Hematopoietic multipotent progenitor cell treated with erythropoietin and hydrocortisone succinate and interleukin-3 and kit ligand, for 6 days (in vitro differentiated cells): ENCODE measurements at regions not wholly inside any gene's neighbourhood (a gene's known extent, or its start where the extent isn't known, plus 50 kb on each side); places are given as distances from the start of the nearest gene placed in this dataset.
"Not testable (repeated sequence)": the region's sequence is repeated elsewhere in the genome, so short reads cannot be mapped to it uniquely, and the experiment has no call there.

ENCODE experiments used
- DNase-seq: peaks from one replicate; pipeline ENCODE4 v3.0.0-alpha.2; 2015

- DNase-seq, result no peak
Measured at GRCh38 chr6:9057937-9058336, 622.6 kb upstream of the SLC35B3 start.

GRCh38 chr6:9056556-9056955 is 621.2 kb upstream of the SLC35B3 start:
- no peak for DNase-seq

- no peak for DNase-seq
Measured at GRCh38 chr6:9044426-9044825, 609.1 kb upstream of the SLC35B3 start.

GRCh38 chr6:9040718-9041117 is 605.4 kb upstream of the SLC35B3 start:
- DNase-seq, result no peak

GRCh38 chr6:9039258-9039657 is 603.9 kb upstream of the SLC35B3 start:
- DNase-seq, result no peak

GRCh38 chr6:9028086-9028485 is 592.7 kb upstream of the SLC35B3 start:
- no peak for DNase-seq

GRCh38 chr6:9025796-9026394 is 590.5 kb upstream of the SLC35B3 start:
- no peak for DNase-seq

GRCh38 chr6:9025228-9025627 is 589.9 kb upstream of the SLC35B3 start:
- no peak for DNase-seq

- not testable (repeated sequence) for DNase-seq
Measured at GRCh38 chr6:9024246-9024645, 588.9 kb upstream of the SLC35B3 start.

GRCh38 chr6:9020001-9020400 is 584.7 kb upstream of the SLC35B3 start:
- no peak for DNase-seq

- DNase-seq, result no peak
Measured at GRCh38 chr6:9009931-9010330, 574.6 kb upstream of the SLC35B3 start.

- DNase-seq, result no peak
Measured at GRCh38 chr6:9007027-9007426, 571.7 kb upstream of the SLC35B3 start.

GRCh38 chr6:9002833-9003232 is 567.5 kb upstream of the SLC35B3 start:
- no peak for DNase-seq

GRCh38 chr6:8995156-8995555 is 559.8 kb upstream of the SLC35B3 start:
- no peak for DNase-seq

GRCh38 chr6:8993111-8993510 is 557.8 kb upstream of the SLC35B3 start:
- no peak for DNase-seq

GRCh38 chr6:8991844-8992243 is 556.5 kb upstream of the SLC35B3 start:
- DNase-seq, result no peak

- DNase-seq, result no peak
Measured at GRCh38 chr6:8990075-8990474, 554.7 kb upstream of the SLC35B3 start.

- peak; percentile 73 for DNase-seq
Measured at GRCh38 chr6:8983202-8983688, 547.9 kb upstream of the SLC35B3 start.

- DNase-seq, result no peak
Measured at GRCh38 chr6:8982668-8983067, 547.3 kb upstream of the SLC35B3 start.

GRCh38 chr6:8973395-8973794 is 538.0 kb upstream of the SLC35B3 start:
- DNase-seq, result no peak

- no peak for DNase-seq
Measured at GRCh38 chr6:8969747-8970146, 534.4 kb upstream of the SLC35B3 start.

- DNase-seq, result no peak
Measured at GRCh38 chr6:8958894-8959511, 523.7 kb upstream of the SLC35B3 start.

GRCh38 chr6:8953310-8953709 is 518.0 kb upstream of the SLC35B3 start:
- DNase-seq, result no peak

GRCh38 chr6:8948733-8949132 is 513.4 kb upstream of the SLC35B3 start:
- no peak for DNase-seq

GRCh38 chr6:8947900-8948299 is 512.6 kb upstream of the SLC35B3 start:
- DNase-seq, result no peak
